ENCODE measurements at regions not wholly inside any gene's neighbourhood (a gene's known extent, or its start where the extent isn't known, plus 50 kb on each side); places are given as distances from the start of the nearest gene placed in this dataset.

GRCh38 chr10:123485341-123485960 is 180.7 kb upstream of the GPR26 start:
- TF ChIP-seq CTCF (IDR thresholded peaks at IDR 0.05) (no peak), POLR2A (IDR thresholded peaks at IDR 0.05; ENCODE audit: low read depth) (no peak), EP300 (IDR thresholded peaks at IDR 0.05) (no peak), POLR2AphosphoS5 (IDR thresholded peaks at IDR 0.05) (no peak)
